ENCODE measurements at regions not wholly inside any gene's neighbourhood (a gene's known extent, or its start where the extent isn't known, plus 50 kb on each side); places are given as distances from the start of the nearest gene placed in this dataset.

DNA sequence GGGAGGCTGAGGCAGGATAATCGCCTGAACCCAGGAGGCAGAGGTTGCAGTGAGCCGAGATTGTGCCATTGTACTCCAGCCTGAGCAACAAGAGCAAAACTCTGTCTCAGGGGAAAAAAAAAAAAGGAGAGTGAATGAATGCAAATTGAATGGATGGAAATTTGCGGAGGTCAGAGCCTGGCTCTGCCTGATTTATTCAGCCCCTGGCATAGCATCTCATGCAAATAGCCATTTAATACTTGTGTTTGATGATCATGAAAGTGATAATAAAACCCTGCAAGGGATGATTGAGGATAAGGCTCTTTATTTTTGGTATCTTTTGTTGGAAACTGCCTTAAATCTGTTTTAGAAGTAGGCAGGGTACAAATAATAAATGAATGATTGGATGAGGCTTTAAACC, 133.0 kb upstream of the SEMA6D start:
- Histone ChIP-seq H3K36me3 (replicated peaks in 1 of 2; ENCODE audit: control extremely low read depth in 1 of 2, control insufficient read depth in 1 of 2, extremely low read depth in 1 of 2, insufficient read depth in 2 of 2, low read length in 1 of 2) (no peaks in the 10 kb centered on the region), H2AFZ (ENCODE audit: insufficient read depth, low read depth, low read length, poor library complexity, severe bottlenecking) (no peak overlapping the region), H3K4me1 (ENCODE audit: control insufficient read depth in 2 of 2, insufficient read depth in 2 of 2, low read length in 2 of 2) (no peaks in the 10 kb centered on the region), H3K9me3 (ENCODE audit: control extremely low read depth in 1 of 3, control insufficient read depth in 2 of 3, insufficient read depth in 1 of 3, low read length in 2 of 3) (no peaks in the 10 kb centered on the region), H3K27me3 (replicated peaks in 1 of 4; ENCODE audit: control extremely low read depth in 1 of 4, control insufficient read depth in 3 of 4, insufficient read depth in 4 of 4, low read length in 3 of 4) (no peaks in the 10 kb centered on the region), H3K9ac (ENCODE audit: low read length) (no peak overlapping the region), H3K4me2 (replicated peaks; ENCODE audit: low read depth, low read length, poor library complexity, severe bottlenecking) (no peak overlapping the region), H3K4me3 (ENCODE audit: control extremely low read depth in 1 of 5, extremely low read depth in 1 of 5, insufficient read depth in 1 of 5, low read depth in 2 of 5, low read length in 4 of 5) (no peak overlapping the region), H3K27ac (ENCODE audit: low read length in 2 of 2) (no peak overlapping the region), H4K20me1 (ENCODE audit: control insufficient read depth, insufficient read depth, low read length, poor library complexity, severe bottlenecking) (no peaks in the 10 kb centered on the region), H3K79me2 (ENCODE audit: control insufficient read depth, insufficient read depth, low read length) (no peaks in the 10 kb centered on the region)
- Mint-ChIP-seq H3K27ac (no peak overlapping the region), H3K4me1 (no peaks in the 10 kb centered on the region), H3K27me3 (no peaks in the 10 kb centered on the region), H3K4me3 (no peak overlapping the region), H3K9me3 (ENCODE audit: insufficient read depth) (no peaks in the 10 kb centered on the region)
- POLR2A ChIA-PET: no interaction called here
- WGBS (ENCODE audit: insufficient coverage): 86% methylated on average over 2 of the region's 3 CpGs
- TF ChIP-seq, protein P1, sequence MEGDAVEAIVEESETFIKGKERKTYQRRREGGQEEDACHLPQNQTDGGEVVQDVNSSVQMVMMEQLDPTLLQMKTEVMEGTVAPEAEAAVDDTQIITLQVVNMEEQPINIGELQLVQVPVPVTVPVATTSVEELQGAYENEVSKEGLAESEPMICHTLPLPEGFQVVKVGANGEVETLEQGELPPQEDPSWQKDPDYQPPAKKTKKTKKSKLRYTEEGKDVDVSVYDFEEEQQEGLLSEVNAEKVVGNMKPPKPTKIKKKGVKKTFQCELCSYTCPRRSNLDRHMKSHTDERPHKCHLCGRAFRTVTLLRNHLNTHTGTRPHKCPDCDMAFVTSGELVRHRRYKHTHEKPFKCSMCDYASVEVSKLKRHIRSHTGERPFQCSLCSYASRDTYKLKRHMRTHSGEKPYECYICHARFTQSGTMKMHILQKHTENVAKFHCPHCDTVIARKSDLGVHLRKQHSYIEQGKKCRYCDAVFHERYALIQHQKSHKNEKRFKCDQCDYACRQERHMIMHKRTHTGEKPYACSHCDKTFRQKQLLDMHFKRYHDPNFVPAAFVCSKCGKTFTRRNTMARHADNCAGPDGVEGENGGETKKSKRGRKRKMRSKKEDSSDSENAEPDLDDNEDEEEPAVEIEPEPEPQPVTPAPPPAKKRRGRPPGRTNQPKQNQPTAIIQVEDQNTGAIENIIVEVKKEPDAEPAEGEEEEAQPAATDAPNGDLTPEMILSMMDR (IDR thresholded peaks at IDR 0.05): no peak
- no peak for TF ChIP-seq EZH2 (IDR thresholded peaks at IDR 0.05; ENCODE audit: borderline replicate concordance, insufficient read depth, low read depth, low read length, poor library complexity, severe bottlenecking)
- CTCF ChIA-PET: no interaction called here
- intact Hi-C loops (cut with micrococcal nuclease): no loop called here
- DNase-seq: no peak
- ATAC-seq (ENCODE audit: low read depth): no peak

DNA sequence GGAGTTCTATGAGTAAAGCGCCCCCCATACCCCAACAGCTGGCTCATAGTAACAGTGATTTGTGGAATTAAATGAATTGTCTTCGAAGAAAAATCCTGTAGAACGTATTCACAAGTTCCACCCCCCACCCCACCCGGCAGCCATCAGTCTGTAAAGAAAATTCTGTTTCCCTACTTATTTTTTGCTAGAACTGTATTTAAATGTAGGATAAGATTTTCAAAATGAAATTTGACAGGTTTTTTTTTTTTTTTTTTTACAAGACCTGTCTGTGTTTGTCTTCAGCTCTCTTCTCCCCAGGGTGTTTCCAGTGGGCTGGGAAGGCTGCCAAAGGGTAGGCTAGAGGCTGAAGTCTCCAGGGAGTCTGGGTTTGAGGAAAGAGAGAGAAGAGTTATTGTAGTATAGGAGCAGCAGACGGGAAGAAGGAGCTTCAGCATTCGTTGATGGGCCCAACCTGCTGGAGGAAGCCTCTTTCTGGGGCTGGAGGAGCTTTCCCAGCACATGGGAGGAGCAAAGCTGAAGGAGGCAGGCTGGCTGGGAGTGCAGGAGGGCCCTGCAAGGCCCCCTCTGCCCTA, 130.6 kb upstream of the SEMA6D start:
- Mint-ChIP-seq H3K27ac (no peak overlapping the region), H3K4me1 (no peaks in the 10 kb centered on the region), H3K9me3 (ENCODE audit: insufficient read depth) (no peaks in the 10 kb centered on the region), H3K4me3 (no peak overlapping the region), H3K27me3 (no peaks in the 10 kb centered on the region)
- no peaks in the 10 kb centered on the region for H3K79me2 ChIP-seq (ENCODE audit: control insufficient read depth, insufficient read depth, low read length)
- TF ChIP-seq, protein P1 (IDR thresholded peaks at IDR 0.05): no peak
- TF ChIP-seq EZH2 (IDR thresholded peaks at IDR 0.05; ENCODE audit: borderline replicate concordance, insufficient read depth, low read depth, low read length, poor library complexity, severe bottlenecking): no peak
- POLR2A ChIA-PET: no interaction called here
- intact Hi-C loops (cut with micrococcal nuclease): no loop called here
- no peak overlapping the region for H3K4me2 ChIP-seq (replicated peaks; ENCODE audit: low read depth, low read length, poor library complexity, severe bottlenecking)
- H3K9me3 ChIP-seq (ENCODE audit: control extremely low read depth in 1 of 3, control insufficient read depth in 2 of 3, insufficient read depth in 1 of 3, low read length in 2 of 3): no peaks in the 10 kb centered on the region
- H3K4me1 ChIP-seq (ENCODE audit: control insufficient read depth in 2 of 2, insufficient read depth in 2 of 2, low read length in 2 of 2): no peaks in the 10 kb centered on the region
- ATAC-seq (ENCODE audit: low read depth): no peak
- H2AFZ ChIP-seq (ENCODE audit: insufficient read depth, low read depth, low read length, poor library complexity, severe bottlenecking): no peak overlapping the region
- H3K4me3 ChIP-seq (ENCODE audit: control extremely low read depth in 1 of 5, extremely low read depth in 1 of 5, insufficient read depth in 1 of 5, low read depth in 2 of 5, low read length in 4 of 5): no peak overlapping the region
- CTCF ChIA-PET: interaction anchor here (0.7 kb wide), 1 partner anchor 12 kb away, joined by 3 read pairs; no protein-coding TSS in a partner anchor
- H3K9ac ChIP-seq (ENCODE audit: low read length): no peak overlapping the region
- no peak for DNase-seq
- no peaks in the 10 kb centered on the region for H3K36me3 ChIP-seq (replicated peaks in 1 of 2; ENCODE audit: control extremely low read depth in 1 of 2, control insufficient read depth in 1 of 2, extremely low read depth in 1 of 2, insufficient read depth in 2 of 2, low read length in 1 of 2)
- H3K27me3 ChIP-seq (replicated peaks in 1 of 4; ENCODE audit: control extremely low read depth in 1 of 4, control insufficient read depth in 3 of 4, insufficient read depth in 4 of 4, low read length in 3 of 4): no peaks in the 10 kb centered on the region
- no peaks in the 10 kb centered on the region for H4K20me1 ChIP-seq (ENCODE audit: control insufficient read depth, insufficient read depth, low read length, poor library complexity, severe bottlenecking)
- WGBS (ENCODE audit: insufficient coverage): 18% methylated on average over 2 of the region's 6 CpGs
- no peak overlapping the region for H3K27ac ChIP-seq (ENCODE audit: low read length in 2 of 2)

All from B cell (primary cell).